ENCODE measurements at regions not wholly inside any gene's neighbourhood (a gene's known extent, or its start where the extent isn't known, plus 50 kb on each side); places are given as distances from the start of the nearest gene placed in this dataset.
"Not testable (repeated sequence)": the region's sequence is repeated elsewhere in the genome, so short reads cannot be mapped to it uniquely, and the experiment has no call there.

- not testable (repeated sequence) for TF ChIP-seq POLR2A (IDR thresholded peaks at IDR 0.05; ENCODE audit: low read depth, low read length); TAF1 (IDR thresholded peaks at IDR 0.05; ENCODE audit: borderline replicate concordance, low read depth, low read length); POLR2AphosphoS5 (IDR thresholded peaks at IDR 0.05; ENCODE audit: low read depth, low read length)
These were observed 699.2 kb upstream of the TMEFF2 start for GRCh38 chr2:192893976-192894375.

Measured in GM12892 (cell line).